Gastrocnemius medialis (tissue), 4 donors: ENCODE measurements at regions not wholly inside any gene's neighbourhood (a gene's known extent, or its start where the extent isn't known, plus 50 kb on each side); places are given as distances from the start of the nearest gene placed in this dataset.

ENCODE experiments used
- POLR2A ChIP-seq, 2 donors: fragments of 450-650 bp; IDR thresholded peaks; one replicate each; pipeline ENCODE4 v1.6.1; 2017; ENCODE audit warnings: antibody characterized with exemption in 2 of 2, mild to moderate bottlenecking in 2 of 2, moderate library complexity in 2 of 2
- TF ChIP-seq, protein P1 (sequence below), 5 experiments: fragments of 450-650 bp in 3 of 5; fragments of 200-600 bp in 2 of 5; sonication (generic) in 2 of 5; IDR thresholded peaks in 4 of 5; conservative IDR thresholded peaks in 1 of 5; 1 replicate in 4 of 5; 2 replicates in 1 of 5; pipeline ENCODE4 v1.5.1; 2016 to 2019; ENCODE audit warnings: antibody characterized with exemption in 5 of 5, mild to moderate bottlenecking in 3 of 5, moderate library complexity in 3 of 5

DNA sequence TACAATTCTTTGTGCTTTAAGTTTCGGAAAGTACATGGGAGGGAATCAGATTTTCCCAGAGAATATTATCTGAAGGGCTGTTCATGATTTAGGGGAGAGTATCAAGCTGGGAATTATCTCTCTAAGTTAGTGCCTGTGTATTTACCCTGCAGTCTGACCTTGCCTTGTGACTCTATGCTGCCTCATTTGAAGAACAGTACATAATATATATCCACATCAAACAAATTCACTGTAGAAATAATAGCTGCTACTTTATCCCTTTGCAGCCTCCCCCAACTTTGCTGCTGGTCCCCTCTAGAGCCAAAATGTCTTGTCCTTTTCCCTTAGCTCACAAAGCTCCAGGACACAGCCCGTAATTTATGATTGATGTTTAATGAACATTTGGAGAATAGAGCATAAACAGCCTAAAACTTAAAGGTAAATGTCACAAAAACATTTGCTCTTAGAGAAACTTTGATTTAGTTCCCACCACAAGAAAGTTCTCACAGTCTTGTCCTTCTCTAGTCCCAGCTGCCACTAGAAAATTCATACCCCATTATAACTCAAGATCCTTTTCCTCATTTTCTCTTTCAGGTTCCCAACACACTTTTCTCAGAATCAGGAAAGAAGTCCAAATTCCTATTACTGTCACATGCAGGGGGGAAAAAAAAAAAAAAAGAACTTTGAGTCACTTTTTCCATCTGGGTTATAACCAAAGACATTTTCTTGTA is 1009.6 kb downstream of the FLRT2 start:
- TF ChIP-seq POLR2A (IDR thresholded peaks at IDR 0.05): no peak
- TF ChIP-seq, protein P1, sequence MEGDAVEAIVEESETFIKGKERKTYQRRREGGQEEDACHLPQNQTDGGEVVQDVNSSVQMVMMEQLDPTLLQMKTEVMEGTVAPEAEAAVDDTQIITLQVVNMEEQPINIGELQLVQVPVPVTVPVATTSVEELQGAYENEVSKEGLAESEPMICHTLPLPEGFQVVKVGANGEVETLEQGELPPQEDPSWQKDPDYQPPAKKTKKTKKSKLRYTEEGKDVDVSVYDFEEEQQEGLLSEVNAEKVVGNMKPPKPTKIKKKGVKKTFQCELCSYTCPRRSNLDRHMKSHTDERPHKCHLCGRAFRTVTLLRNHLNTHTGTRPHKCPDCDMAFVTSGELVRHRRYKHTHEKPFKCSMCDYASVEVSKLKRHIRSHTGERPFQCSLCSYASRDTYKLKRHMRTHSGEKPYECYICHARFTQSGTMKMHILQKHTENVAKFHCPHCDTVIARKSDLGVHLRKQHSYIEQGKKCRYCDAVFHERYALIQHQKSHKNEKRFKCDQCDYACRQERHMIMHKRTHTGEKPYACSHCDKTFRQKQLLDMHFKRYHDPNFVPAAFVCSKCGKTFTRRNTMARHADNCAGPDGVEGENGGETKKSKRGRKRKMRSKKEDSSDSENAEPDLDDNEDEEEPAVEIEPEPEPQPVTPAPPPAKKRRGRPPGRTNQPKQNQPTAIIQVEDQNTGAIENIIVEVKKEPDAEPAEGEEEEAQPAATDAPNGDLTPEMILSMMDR (IDR thresholded peaks at IDR 0.05 in 4 of 5, conservative IDR thresholded peaks at IDR 0.05 in 1 of 5): no peak
